HG03342 (cell line): ENCODE measurements at regions not wholly inside any gene's neighbourhood (a gene's known extent, or its start where the extent isn't known, plus 50 kb on each side); places are given as distances from the start of the nearest gene placed in this dataset.
"Not testable (repeated sequence)": the region's sequence is repeated elsewhere in the genome, so short reads cannot be mapped to it uniquely, and the experiment has no call there.

Experiments
- ATAC-seq: cut with Tn5 transposase; IDR thresholded peaks from one replicate; pipeline ENCODE4 v1.9.1; 2021; ENCODE audit warnings: mild to moderate bottlenecking, moderate library complexity; ENCODE audit not compliant: unreplicated experiment

DNA sequence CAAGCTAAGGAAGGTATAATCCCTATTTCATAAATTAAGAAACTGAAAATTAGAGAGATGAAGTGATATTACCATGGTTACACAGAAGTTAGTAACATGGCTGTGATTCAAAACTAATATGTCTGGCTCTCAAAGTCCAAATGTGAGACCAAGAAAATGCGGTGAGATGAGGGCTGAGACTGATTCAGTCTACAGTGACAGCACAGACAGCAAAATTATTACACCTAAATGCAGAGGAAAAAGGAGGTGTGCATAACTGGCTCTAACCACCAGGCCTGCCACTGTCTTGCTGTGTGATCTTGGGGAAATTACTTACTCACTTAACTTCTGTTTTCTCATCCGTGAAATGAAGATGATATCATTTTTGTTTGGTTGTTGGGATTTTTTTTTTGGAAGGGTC is 270.0 kb upstream of the SOX9 start:
- no peak for ATAC-seq

- no peak for ATAC-seq
Measured at GRCh38 chr17:71855010-71855409, 265.8 kb upstream of the SOX9 start.

DNA sequence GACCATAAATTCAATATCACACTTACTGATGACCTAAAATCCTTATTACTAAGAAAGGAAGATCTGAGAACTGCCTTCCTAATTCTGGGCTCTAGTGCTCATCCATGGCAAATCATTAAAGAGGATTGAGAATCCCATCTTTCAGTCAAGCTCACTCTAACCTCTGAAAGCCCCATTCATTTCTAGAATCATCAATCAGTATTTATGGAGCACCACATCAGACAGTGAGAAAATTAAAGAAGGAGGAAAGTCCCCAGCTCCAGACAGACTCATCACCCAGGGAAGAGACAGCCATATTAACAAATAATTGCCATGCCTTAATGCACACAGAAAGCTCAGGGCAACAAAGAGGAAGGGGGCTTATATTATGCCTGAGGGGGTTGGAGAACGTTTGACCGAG is 256.1 kb upstream of the SOX9 start:
- no peak for ATAC-seq

DNA sequence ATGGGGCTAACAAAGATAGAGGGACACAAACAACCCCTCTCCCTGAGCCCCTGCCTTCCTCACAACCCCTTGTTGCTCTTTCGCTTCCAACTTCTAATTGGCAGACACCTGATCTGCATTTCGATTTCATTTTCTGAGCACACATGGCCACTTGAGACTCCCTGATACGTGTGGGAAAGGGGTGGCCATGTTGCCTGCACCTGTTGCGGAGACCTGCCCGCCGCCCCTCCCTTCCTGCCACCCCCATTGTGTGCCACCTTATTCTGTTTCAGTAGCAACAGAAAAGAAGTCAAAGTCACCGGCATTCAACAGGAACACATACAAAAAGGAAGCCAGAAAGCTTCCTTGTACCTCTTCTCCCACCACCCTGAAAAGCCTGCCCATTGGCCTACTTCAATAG is 254.7 kb upstream of the SOX9 start:
- ATAC-seq = no peak

- ATAC-seq = no peak
Measured at GRCh38 chr17:71869293-71869692, 251.5 kb upstream of the SOX9 start.

DNA sequence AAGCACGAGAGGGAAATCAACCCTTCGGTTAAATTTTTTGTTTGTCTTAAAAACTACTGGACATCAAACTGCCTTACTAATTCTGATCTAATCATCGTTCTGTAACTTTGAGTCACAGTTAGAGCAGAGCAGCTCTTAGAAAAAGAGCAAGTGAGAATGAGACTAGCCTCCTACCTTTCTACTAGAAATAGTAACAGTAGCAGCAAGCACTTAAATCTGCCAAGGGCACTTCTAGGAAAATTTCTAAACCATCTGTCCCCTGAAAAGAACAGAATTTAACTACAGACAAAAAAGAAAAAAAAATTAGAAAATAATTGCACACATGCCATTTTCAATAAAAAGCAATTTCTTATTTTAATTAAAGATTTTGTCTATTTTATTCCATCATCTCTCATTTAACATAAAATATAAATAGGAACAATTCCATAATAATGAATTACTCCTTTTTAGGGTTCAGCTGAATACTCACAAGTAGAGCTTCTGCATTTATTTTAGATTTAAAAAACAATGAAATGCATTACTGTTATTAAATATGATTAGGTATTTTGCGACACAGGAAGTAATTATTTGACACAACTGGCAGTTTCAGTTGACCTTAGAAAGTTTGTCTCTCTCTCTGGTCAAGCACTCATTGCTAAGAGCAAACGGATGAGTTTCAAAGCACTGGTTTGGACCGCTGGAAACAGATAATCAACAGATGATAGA is 250.8 kb upstream of the SOX9 start:
- ATAC-seq = no peak

- no peak for ATAC-seq
Measured at GRCh38 chr17:71870546-71870862, 250.3 kb upstream of the SOX9 start.

DNA sequence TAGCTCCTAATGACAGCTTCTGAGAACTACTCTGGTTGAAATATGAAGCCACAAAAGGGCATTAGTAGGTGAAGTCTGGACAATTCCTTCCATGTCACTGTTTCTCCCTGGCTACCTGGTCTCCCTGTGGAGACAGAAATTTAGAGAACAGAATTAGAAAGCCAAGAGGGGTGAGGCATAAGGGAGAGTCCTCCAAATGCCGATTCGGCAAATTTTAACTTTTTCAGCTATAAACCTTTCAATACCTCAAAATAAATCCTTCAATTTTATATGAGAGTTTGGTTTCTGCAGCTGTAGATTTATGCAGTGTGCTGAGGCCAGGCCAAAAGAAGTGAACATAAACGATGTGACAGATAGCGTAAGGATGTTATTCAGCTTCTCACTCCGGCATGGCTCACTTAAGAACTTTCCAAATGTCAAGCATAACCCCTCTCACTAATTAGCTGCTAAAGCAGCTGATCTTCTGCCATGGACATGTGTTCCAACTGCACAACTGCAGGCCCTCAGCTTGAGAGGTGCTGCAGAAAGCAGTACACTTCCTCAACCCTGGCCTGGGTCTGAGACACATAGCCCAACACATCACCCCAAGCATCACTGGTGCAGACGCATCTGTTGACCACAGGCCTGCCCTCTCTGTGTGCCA is 247.9 kb upstream of the SOX9 start:
- ATAC-seq = no peak

GRCh38 chr17:71874773-71875172 is 246.0 kb upstream of the SOX9 start:
- ATAC-seq = not testable (repeated sequence)

DNA sequence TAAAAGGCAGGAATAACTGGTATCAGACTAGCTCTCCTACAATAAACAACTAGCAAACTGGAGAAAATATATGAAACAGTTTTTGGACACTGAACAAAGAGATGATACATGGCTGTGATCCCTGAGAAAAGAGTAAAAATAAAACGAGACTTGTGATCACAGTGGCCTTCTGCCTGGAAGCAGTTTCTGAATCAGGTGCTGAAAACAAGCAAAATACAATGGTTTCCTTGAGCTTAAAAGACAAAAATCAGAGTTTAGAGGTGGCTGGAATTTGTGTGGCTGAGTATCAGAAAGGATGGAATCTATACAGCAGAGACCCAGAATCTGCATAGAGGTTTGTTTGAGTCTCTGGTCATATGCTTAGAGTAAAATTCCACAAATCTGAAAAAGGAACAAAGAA is 242.5 kb upstream of the SOX9 start:
- ATAC-seq = no peak

DNA sequence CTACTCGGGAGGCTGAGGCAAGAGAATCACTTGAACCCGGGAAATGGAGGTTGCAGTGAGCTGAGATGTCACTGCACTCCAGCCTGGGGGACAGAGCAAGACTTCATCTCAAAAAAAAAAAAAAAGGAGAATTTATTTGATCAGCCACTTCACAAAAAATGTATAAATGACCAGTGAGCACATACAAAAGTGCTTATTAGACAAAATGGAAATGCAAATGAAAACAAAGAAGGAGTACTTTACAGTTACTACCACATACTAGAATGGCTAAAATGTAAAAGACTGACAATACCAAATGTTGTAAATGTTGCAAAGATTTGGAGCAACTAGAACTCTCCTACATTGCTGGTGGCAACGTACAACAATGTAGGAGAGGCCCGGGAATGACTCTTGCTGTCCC is 241.8 kb upstream of the SOX9 start:
- ATAC-seq = no peak

DNA sequence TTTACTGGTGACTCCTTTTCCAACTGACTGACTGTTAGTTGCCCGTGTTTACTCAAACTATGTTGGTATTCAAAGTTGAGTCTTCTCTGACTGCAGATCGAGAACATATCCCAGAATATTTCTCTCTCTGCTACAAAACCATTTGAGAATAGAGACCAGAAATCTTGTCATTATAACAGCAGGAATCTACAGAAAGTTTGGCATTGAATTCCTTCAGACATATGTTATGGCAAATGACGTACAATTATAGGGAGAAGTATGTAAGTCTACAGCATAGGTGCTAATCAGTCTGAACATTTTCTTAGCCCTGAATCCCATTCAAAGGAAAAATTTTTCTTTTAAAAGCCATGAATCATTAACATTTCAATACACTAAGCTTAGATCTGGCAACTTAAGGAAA is 239.8 kb upstream of the SOX9 start:
- ATAC-seq = no peak

- ATAC-seq = no peak
Measured at GRCh38 chr17:71881581-71881980, 239.2 kb upstream of the SOX9 start.

DNA sequence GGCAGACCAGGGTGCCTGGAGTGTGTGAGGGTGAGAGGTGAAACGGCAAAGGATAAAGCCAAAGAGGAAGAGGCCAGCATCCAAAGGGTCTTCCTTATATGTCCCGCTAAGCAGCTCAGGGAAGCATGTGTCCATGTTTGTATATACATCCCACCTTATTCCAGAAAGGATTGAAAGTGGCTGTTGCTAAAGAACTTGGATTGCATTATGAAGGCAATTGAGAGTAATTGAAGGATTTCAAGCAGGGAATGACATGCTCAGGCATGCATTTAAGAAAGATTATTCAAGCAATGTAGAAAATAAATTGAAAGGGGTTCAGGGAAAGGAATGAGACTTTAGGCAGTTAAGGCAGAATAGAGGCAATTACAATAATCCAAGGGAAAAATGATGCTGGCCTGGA is 237.6 kb upstream of the SOX9 start:
- no peak for ATAC-seq

DNA sequence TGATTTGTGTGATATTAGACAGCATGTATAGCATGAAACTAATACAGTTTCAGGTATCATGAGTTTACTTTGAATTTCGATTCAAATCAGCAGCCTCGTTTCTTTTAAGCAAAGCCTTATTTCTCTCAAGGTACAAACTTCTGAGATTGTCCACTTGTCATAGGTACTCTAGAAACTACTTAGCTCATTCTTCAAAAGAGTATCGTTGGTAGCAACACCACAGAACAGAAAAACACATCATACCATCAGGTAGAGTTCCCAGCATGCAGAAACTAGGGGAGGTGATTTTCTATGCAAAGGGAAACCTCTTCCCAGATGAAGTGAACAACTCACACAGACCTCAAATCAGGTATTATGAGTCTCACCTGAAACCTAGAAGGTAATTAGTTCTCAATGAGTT is 237.0 kb upstream of the SOX9 start:
- no peak for ATAC-seq

GRCh38 chr17:71885662-71886061 is 235.2 kb upstream of the SOX9 start:
- no peak for ATAC-seq

DNA sequence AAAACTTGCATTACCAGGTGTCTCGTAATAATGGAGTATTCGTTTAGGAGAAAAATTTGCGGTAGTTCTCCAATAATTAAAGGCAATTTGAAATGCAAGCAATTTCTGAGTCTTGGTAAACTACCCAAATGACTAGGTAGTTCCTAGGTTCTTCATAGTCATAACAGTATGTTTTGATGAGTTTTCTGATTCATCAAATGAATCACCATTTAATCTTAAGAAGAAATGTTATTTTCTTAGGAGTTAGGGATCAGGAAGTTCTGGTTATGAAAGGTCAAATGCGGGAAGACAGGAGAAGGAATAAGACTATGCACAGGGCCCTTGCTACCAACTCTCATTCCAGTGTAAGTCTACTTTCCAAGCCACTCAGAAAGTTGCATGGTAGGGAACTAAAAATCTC is 221.5 kb upstream of the SOX9 start:
- no peak for ATAC-seq

DNA sequence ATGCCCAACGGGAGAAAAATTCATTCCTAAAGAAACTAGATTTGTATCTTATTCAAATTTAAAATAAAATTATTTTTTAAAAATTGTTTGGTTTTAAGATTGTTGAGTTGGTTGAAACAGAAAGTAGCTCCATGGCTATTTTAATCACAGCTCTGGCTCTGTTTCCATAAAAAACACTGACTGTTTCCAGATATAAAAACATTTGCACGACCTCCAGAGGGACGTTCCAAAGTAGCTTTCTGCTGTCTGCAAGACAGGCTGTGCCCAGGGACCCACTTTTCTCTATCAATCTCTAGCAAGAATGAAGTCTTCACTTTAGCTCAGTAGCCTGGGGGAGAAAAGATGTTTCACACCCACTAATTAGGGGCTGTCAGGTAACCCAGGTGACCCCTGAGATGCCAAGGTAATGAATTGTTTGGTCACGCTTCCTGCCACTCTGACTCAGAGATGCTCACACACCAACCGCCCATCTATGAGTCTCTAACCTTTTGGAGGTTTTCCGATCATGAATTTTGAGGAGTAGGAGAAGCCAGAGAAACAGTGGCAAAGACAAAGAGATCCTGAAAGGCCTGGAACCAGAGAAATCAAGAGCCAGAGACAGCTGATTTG is 220.1 kb upstream of the SOX9 start:
- ATAC-seq = no peak

- ATAC-seq = no peak
Measured at GRCh38 chr17:71902894-71903506, 217.8 kb upstream of the SOX9 start.

- no peak for ATAC-seq
Measured at GRCh38 chr17:71905376-71906031, 215.3 kb upstream of the SOX9 start.

DNA sequence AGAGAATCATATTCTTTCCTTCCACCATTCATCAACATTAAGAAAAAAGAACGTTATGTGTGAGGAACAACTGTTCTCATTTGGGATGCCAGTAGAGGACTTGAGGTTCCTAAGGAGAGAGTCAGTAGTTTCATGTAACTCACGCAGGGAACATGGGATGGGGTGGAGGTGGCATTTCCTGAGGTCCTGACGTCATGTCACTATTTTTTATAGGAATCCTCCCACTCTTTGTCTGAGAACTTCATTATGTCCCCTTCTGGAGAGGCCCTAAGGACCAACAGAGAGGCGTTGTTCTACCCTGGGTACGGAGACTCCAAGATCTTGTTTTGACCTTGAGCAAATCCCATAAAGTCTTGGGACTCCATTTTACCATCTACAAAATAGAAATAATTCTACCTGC is 211.7 kb upstream of the SOX9 start:
- no peak for ATAC-seq

GRCh38 chr17:71910002-71910401 is 210.8 kb upstream of the SOX9 start:
- no peak for ATAC-seq
